ACHN (cell line): ENCODE measurements at regions not wholly inside any gene's neighbourhood (a gene's known extent, or its start where the extent isn't known, plus 50 kb on each side); places are given as distances from the start of the nearest gene placed in this dataset.

Source experiments
- DNase-seq: peaks from one replicate; pipeline ENCODE4 v3.0.0-alpha.2; 2015
- in situ Hi-C: cut with HindIII; loops from 2 replicates; pipeline ENCODE4 v1.10.0; 2017; ENCODE audit warnings: low sequenced_read_pairs, low pct_ligation_motif_present, low pct_unique_long_range_greater_than_20kb

DNA sequence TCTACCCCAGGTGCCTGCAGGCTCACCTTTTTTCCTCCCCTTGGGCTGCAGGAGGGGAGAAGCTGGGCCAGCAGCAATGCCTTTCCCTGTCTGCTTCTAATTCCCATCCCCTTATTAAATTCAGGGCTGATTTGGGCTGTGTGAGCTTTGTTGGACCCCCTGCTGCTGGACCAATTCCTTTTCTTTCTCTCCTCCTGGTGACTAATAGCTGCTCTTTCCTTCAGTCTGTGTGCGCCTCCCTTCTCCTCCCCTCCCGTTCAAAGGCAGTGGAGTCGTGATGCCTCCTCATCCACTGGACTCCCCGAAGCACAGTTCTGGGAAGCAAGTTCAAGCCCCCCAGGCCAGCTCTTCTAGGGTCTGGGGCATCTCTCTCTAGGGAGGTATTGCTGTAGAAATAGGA is 567.9 kb upstream of the CADM1 start:
- no peak for DNase-seq
- in situ Hi-C loops: no loop called here

DNA sequence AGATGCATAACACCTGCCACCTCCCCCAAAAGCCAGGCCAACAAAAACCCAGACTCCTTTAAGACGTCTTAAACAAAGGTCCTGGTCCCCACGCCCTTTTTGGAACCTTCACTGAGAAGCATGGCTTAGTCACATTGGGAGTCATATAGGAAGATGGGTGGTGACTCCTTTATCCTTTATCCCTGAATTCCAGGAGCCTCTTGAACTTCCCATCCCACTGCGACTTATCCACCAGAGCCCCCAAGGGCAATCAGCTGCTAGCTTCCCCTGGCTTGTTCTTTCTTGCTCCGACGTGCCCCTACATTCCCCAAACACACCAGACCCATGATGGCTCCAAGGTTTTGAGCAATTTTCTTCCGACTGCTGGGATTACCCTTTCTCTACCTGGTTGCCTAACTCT is 567.0 kb upstream of the CADM1 start:
- no peak for DNase-seq
- in situ Hi-C loops: no loop called here

DNA sequence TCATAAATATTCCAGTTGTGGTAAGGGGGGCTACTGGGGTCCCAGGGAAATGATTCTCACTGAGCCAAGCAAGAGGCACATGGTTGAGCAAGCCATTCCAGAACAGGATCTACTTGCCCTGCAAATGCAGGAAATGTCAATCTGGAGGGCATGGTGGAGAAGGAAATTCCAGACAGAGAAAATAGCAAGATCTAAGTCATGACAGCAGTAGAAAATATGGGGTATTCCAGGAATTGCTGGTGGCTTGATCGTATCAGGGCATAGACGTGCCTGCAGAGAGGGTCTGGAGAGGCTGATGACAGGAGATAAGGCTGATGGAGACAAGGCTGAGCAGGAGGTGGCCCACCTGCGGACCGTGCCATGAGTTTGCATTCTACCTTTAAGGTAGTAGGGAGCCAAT is 566.3 kb upstream of the CADM1 start:
- in situ Hi-C loops: no loop called here
- no peak for DNase-seq

DNA sequence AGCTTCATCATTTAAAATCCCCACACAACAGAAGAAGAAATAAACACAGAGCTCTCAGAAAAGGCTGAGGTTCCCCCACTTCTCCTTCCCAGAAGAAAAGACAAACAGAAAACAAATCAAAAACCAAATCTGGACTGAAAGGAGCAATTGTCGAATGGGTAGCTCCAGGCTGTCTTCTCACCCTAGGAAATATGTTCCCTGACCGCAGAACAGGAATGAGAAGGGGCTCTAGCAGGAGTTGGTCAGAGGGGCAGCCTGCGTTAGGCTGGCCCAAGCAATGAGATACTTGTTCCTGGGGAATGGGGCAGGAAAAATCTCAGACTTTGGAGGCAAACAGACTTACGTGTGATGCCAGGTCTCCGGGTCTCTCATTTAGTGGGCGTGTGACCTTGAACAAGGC is 562.6 kb upstream of the CADM1 start:
- in situ Hi-C loops: no loop called here
- DNase-seq: no peak

DNA sequence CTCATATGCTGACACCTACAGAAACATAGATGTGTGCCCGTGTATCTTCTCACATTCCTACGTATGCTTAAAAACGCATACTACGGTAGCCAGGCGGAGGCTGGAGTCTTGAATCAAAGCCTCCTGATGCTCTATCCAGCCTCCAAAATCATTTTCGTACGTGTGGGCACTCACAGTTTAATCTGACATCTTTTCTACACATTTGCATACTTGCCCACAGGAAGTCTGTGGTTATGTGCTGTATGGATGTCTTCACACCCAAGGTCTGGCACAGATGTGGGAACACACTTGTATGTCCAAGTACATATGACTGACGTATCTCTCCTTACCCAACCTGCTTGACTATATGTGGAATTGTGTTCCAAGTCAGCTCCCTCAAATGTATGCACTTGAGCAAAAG is 561.8 kb upstream of the CADM1 start:
- no peak for DNase-seq
- in situ Hi-C loops: no loop called here

DNA sequence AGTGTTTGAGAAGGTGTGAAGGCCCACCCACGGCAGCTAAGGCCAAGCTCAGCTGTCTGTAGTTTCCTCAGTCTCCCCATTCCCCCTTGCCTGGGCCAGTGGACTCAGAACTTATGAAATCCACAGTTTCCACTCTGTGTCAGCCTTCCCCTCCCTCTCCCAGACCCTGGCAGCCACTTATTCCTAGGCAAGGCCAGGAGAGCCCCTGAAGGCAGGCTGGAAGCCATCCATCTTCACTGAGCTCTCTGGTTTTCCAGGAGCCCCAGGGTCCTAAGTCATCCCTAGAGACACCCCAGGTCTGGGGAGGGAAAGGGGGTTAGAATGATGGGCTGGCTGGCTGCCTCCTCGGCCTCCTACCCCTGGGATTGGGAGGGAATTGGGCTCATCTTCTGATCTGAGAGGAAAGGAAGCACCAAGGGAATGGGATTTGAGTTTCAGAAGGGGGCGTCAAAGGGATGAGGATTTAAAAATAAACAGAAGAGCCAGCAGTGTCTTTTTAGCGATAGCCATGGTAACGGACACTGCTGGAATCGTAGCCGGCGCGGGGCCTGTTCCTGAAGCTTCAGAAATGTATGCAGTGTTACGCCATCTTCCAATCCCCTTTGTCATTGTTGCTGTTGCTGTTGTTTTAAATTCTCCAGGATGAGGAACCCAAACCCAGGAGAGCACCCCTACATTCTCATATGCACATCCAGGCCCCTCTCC is 561.1 kb upstream of the CADM1 start:
- in situ Hi-C loops: no loop called here
- no peak for DNase-seq

DNA sequence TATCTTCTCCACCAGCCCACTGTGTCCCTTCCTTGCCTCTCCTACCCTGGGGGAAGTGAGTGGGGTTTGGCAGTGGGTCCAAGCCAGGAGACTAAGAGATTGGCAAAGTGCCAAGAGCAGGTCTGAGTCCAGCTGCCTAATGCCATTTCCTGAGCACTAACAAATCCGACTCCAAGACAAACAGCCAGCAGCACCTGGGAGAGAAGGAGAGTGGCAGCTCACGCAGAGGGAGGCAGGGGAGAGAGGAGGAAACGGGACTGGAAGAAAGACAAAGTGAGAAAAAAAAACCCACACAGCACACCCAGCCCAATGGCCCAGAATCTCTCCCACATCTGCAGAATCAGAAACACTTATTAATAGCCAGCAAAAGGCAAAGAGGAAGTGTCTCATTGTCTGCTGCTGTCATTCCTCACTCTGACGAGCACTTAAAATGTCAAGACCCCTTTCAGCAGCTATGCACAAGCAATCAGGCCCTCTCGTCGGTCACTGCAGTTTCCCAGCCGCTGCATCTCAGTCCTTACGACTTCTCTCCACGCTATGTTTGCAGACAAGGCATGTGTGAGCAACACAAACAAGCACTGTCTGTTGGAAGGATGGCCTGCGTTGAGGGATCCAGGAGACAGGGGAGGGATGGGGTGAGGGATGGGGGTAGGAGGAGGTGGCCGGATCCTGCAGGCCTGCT is 558.4 kb upstream of the CADM1 start:
- no peak for DNase-seq
- in situ Hi-C loops: no loop called here

DNA sequence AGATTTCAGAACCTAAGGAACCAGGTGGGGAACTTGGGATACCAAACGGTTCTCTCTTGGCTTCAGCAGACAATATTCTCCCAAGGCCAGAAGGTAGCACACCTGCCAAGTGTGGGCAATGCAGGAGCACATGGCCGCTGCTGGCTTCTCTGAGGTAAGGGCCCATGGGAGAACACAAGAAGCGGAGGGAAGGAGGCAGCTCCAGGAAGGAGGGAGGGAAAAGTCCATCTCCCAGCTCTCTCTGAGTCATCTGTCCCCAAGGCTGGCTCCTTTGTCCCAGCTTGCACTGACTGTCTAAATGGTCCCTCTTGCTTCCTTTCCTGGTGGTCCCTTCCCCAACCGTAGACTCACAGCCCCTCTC is 557.9 kb upstream of the CADM1 start:
- DNase-seq: no peak
- in situ Hi-C loops: no loop called here

DNA sequence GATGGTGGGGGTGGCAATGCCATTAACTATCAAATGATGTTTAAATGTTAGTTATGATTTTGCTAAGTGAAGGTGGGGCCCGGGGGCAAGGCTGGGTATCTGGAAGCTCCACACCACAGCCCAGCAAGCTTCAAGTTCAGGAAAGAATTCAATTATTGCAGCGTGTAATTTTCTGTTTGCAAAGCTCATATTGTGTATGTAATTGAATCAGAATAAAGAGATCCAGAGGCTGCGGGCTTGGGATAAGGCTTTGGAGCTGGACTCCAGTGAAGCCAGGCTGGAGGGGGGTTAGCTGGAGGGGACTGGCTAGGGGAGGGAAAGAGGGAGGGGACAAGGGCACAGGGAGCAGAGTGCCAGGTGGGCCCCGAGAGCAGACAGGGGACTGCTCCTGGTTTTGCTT is 557.1 kb upstream of the CADM1 start:
- DNase-seq: no peak
- in situ Hi-C loops: no loop called here

DNA sequence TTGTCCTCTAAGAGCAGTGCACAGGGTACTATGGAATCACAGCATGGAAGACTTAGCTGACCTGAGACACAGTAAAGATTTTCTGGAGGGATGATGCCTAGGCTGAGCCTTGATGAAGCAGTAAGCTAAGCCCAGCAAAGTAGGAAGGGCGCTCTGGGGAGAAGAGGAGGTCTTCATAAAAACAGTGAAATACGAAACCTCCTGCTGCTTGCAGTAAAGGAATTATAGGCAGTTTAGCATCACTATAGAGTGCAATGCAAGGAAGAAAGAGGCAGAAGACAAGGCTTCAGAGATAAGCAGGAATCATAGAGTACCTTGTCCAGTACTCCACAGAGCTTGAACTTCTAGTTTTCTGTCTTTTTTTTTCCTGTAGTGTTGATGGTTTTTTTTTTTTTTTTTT is 555.7 kb upstream of the CADM1 start:
- in situ Hi-C loops: no loop called here

DNA sequence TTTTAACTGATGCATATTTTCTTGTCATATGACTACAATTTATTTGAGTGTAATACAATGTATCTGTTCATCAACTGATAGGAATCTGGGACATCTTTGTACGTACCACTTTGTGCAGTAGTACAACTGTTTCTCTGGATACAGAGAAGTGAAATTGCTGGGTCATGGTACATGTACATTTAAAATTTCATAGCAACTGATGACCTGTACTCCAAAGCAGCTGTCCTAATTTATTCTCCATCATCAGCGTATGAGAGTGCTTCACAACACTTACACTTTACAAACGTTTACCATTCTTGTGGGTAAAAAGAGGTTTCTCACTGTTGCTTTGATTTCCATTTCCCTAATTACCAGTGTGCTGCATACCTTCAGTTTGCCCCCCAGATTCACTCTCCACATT is 552.8 kb upstream of the CADM1 start:
- in situ Hi-C loops: no loop called here
- DNase-seq: no peak

More for the DNA sequence above, 555.7 kb upstream of the CADM1 start:
- DNase-seq: no peak

DNA sequence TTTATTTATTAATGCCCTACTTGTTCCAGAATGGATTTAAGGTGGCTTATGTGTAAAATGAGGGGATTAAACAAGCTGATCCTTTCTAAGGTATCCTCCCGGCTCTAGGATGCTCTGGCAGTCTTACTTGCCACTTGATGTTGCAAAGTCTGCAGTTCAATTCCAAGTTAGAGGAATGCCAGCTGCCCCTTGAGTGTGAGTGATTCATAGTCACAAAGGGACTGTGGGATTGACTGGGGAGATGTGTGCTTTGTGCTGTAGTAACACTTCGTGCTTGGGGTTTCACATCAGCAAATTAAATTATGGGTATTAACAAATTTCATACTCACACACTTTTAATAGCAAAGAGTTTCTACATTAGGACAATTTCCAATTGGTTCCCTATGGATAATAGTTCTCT is 550.8 kb upstream of the CADM1 start:
- DNase-seq: no peak
- in situ Hi-C loops: no loop called here

DNA sequence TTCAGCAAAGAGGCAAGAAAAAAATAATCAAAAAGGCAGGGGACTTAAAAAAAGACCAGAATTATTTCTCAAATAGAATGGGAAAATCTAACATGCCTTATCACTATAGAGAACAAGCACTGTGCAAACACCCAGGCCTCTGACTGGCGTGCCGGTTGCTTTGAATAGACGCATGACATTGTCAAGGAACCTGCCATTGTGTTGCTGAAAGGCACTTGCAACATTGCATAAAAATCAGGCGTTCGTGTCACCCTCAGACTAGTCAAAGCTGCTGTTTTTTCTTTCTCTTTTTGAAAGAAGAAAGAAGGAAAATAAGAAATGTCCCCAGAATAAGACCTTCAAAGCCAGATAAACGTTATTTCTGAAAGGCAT is 549.3 kb upstream of the CADM1 start:
- DNase-seq: no peak
- in situ Hi-C loops: no loop called here

DNA sequence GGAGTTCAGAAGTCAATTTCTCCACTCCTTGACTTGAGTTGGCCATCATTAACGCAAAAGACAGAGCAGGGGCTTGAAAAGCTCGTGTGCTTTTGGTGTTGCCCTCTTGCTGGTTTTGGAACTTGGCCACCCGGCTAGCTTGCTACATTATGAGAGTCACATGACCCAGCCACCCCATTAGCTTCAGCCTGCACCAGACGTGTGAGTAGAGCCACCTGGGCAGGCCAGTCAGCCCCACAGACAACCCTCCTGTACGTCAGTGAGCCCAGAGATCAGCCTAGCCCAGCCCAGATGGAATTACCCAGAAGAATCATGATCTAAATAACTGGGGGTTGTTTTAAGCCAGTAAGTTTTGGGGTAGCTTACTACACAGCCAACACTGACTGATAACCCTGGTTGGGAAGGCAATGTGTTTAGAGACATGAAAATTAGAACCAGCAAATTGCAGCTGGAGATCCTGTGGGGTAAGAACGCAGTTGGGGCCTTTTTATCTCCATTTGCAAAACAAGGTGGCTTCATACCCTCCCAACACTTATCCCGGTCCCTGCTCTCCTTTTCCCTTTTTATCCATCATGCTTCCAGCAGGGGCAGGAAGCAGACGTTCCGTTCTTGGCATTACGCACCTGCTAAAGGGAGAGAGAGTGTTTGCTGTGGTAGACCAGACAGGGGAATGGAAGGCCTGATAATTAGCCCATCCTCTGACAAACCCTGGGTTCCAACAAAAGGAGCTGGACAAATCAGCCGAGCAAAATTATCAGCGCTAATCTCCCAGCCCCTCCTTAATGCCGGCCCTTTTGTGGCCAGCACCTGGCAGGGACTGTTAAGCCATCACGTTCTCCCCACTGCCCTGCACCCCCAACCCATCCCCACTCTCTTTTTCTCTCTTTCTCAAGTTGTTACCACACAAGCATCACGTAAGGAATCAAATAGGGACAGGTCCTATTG is 548.7 kb upstream of the CADM1 start:
- in situ Hi-C loops: no loop called here
- no peak for DNase-seq

DNA sequence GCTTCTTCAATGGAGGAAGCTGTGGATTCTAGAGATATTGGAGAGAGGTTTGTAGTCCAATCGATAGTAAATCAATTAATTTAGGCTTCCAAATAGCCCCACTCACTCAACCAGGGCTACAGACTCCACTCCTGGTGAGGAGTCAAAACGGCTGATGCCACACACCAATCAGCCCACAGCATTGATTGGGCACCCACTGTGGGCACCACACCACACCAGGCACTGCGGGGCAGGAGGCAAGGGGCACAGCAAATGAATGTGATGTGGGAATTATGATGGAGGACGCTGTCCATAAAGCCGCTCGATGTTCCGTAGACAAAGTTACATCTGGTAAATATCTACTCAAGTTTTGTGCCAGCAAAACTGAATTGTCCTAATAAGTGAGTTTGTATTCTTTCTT is 547.3 kb upstream of the CADM1 start:
- in situ Hi-C loops: no loop called here
- DNase-seq: no peak

DNA sequence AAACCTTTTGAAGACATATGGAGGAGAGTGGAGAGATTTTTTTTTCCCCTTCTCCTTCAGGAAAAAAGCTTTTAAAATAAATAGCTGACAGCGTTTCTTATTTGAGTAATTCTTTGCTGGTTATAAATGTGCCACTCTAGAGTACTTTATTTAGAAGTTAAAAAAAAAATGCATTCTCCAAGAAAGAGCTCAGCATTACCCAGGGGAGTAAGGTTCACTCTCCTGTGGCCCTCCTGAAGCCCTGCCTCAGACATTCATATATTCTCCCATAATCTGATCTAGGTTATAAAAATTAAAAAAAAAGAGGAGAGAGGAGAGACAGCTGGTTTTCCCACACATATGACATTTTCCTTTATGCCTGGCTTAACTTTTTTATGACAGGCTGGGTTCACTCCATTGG is 545.2 kb upstream of the CADM1 start:
- DNase-seq: no peak
- in situ Hi-C loops: no loop called here

DNA sequence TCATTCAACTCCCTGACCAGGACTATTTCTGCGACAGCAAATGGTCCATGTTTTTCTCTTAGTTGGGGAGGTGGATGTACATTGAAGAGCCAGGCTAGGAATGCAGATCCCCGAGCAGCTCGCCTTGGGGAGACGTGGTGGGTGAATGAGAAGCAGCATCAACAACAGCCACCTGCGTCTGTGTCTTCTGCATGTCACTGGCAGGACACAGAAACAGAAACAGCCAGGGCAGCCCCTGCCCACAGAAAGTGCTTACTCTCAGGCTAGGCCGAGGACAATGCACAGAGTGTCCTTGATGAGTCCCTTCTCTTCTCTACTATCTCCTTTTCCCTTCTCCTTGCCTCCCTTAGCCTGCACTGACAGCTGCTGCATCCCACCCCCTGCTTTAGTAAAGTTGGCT is 541.9 kb upstream of the CADM1 start:
- DNase-seq: no peak
- in situ Hi-C loops: no loop called here

DNA sequence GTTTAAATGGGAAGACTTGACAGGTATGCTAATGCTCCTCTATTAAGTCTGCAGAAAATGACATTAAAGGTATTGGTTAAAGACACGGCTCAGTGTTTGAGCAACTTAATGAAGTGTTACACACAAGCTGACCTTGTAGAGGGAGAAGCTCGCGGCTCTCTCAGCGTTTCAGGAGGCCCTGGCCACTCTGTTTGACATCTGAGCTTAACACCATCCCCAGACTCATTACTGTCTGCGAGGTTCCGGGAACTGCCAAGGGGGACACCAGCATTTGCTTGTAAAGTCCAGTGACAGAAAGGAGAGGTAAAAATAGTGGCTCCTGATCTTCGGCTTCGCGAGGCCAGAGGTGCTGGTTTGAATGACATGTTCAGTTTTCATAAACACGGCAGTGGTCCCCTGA is 540.7 kb upstream of the CADM1 start:
- no peak for DNase-seq
- in situ Hi-C loops: no loop called here

DNA sequence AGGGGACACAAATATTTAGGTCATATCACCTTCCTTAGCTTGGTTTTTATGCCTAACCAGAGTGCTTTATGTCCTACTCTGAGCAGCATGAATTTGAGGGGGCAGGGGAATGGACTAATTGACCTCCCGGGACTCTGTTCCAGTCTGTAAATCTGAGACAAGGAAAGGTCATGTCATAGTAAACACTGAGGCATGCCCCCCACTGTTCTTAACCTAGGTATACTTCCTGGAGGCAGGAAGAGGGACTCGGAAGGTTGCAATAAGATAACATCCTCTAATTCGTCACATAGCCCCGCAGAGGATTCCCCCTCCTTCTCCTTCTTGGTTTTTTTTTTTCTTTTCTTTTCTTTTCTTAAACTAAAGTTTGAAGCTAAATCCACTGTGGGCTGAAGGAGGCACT is 540.3 kb upstream of the CADM1 start:
- in situ Hi-C loops: no loop called here
- DNase-seq: no peak

DNA sequence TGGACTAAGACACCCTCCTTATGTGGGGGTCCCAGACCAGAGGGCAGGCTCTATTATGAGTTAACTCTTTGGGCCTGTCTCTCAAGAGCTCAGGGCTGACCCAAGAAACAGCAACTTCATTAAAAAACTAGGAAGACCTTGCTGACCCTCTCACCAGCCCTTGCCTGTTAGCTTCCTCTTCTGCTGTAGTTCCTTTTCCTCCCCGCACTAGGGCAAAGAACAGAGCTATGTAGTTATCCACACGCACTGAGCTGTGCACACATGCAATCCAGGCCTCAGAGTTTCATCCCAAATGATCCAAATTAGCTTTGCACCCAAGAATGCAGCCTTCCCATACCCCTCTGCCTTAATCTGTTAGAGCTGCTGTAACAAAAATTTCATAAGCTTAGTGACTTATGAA is 539.6 kb upstream of the CADM1 start:
- in situ Hi-C loops: no loop called here
- no peak for DNase-seq
